Pancreas (tissue), 10 donors: ENCODE measurements at regions not wholly inside any gene's neighbourhood (a gene's known extent, or its start where the extent isn't known, plus 50 kb on each side); places are given as distances from the start of the nearest gene placed in this dataset.
A peak's percentile ranks its signal among the peaks of the same experiment; 100 is the strongest.

Source experiments
- ATAC-seq, 4 donors: fragments of 200-7000 bp; cut with Tn5 transposase; one replicate each; pipeline versions ENCODE4 v1.8.0 to v1.9.1; 2020; ENCODE audit warnings: mild to moderate bottlenecking in 4 of 4, moderate library complexity in 4 of 4
- DNase-seq, 6 donors: peaks; one replicate each; pipeline ENCODE4 v3.0.0-alpha.2; 2020
- FAIRE-seq: peaks from 2 replicates; lab custom pipeline; 2012; peaks lifted over from hg19 to GRCh38; lab: Jason Lieb, UNC
- H3K27ac ChIP-seq, 4 donors: fragments of 200-600 bp; sonication (generic); 1 replicate in 3 of 4; 2 replicates in 1 of 4; pipeline versions ENCODE4 v1.5.0 to v1.8.0; 2020
- H3K27me3 ChIP-seq, 4 donors: fragments of 200-600 bp; one replicate each; pipeline ENCODE4 v1.8.0; 2021
- H3K36me3 ChIP-seq, 3 donors: fragments of 200-600 bp; sonication (generic) in 1 of 3; one replicate each; pipeline versions ENCODE4 v1.5.0 to v1.8.0; 2020 to 2021
- H3K4me1 ChIP-seq, 3 donors: fragments of 200-600 bp; one replicate each; pipeline ENCODE4 v1.8.0; 2021
- H3K4me3 ChIP-seq, 4 donors: fragments of 200-600 bp; sonication (generic) in 2 of 4; one replicate each; pipeline versions ENCODE4 v1.5.0 to v1.8.0; 2020 to 2021
- H3K9me3 ChIP-seq, 4 donors: fragments of 200-600 bp; one replicate each; pipeline ENCODE4 v1.8.0; 2021
- WGBS, 2 donors: extraction: QIAGEN DNeasy Blood & Tissue Kit; methylation state at CpG; one replicate each; pipeline ENCODE4 v1.1.7; 2013; 5-methylcytosine and 5-hydroxymethylcytosine counted together
- intact Hi-C, 3 donors: fragments of 100-400 bp; cut with DNase I; formaldehyde crosslinking; loops; one replicate each; pipeline versions ENCODE4 v1.11.1 to v1.14.2; 2022
- TF ChIP-seq, protein P1 (sequence below), 4 donors: fragments of 200-600 bp; sonication (generic) in 3 of 4; IDR thresholded peaks; one replicate each; pipeline versions ENCODE4 v1.5.0 to v1.8.0; 2021; ENCODE audit warnings: antibody characterized with exemption in 4 of 4
- donor health status: healthy with polysubstance abuse.
- donor health status: DM: no; HTN: no; CAD: no; lungs with moderate emphysema.
- donor health status: DM: no; HTN: no; CAD: no.
- donor health status: control.
- donor health status: control.
- donor health status: Bipolar disorder and iron deficiency.
- donor health status: DM: yes; HTN: yes; CAD: no.
- donor health status: DM: no; HTN: no; CAD: no.
- donor health status: DM: no; HTN: no; CAD: no.
- donor health status: DM: yes; HTN: yes; CAD: no.

GRCh38 chr2:203647579-203647978 lies 58.9 kb upstream of the CD28 start:
- Histone ChIP-seq H3K4me1 (peaks cover 15 to 41% (median 33%) of the 10 kb centered on the region in 3 donors), H3K27me3 (no peaks in the 10 kb centered on the region), H3K4me3 (no peak overlapping the region), H3K27ac (peak overlapping the region in 2 of 4 donors; percentile 65 to 83), H3K36me3 (no peaks in the 10 kb centered on the region), H3K9me3 (no peaks in the 10 kb centered on the region)
- intact Hi-C loops, result no loop called here
- no peak for FAIRE-seq
- 90 to 92% methylated on average over 1 of the region's 1 CpG for WGBS, 2 donors
- TF ChIP-seq, protein P1, sequence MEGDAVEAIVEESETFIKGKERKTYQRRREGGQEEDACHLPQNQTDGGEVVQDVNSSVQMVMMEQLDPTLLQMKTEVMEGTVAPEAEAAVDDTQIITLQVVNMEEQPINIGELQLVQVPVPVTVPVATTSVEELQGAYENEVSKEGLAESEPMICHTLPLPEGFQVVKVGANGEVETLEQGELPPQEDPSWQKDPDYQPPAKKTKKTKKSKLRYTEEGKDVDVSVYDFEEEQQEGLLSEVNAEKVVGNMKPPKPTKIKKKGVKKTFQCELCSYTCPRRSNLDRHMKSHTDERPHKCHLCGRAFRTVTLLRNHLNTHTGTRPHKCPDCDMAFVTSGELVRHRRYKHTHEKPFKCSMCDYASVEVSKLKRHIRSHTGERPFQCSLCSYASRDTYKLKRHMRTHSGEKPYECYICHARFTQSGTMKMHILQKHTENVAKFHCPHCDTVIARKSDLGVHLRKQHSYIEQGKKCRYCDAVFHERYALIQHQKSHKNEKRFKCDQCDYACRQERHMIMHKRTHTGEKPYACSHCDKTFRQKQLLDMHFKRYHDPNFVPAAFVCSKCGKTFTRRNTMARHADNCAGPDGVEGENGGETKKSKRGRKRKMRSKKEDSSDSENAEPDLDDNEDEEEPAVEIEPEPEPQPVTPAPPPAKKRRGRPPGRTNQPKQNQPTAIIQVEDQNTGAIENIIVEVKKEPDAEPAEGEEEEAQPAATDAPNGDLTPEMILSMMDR (IDR thresholded peaks at IDR 0.05), result no peak
- no peak for DNase-seq
- no peak for ATAC-seq

DNA sequence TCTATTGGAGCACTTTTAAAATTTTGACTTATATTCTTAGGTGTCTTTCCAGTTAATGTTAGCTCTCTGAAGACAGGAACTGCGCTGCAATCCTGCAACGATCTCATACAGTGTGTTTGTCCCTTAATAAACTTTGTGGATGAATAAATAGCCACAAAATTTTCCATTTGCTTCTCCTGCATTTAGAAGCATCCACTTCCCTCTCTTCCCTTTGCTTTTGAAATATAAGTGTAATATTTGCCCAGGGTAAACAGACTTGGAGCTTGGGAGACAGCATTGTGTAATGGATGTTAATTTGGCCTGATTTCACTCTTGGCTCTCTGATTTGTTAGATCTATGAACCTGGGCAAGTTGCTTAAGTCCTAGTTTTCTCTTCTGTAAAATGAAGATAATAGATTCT lies 58.2 kb upstream of the CD28 start:
- no peaks in the 10 kb centered on the region for H3K9me3 ChIP-seq
- H3K27ac ChIP-seq, result peak overlapping the region in 2 of 4 donors; percentile 65 to 83
- no peaks in the 10 kb centered on the region for H3K27me3 ChIP-seq
- H3K36me3 ChIP-seq, result no peaks in the 10 kb centered on the region
- TF ChIP-seq, protein P1 (IDR thresholded peaks at IDR 0.05), result no peak
- DNase-seq, result peak in 2 of 6 donors; percentile 30 to 34
- peaks cover 15 to 41% (median 33%) of the 10 kb centered on the region in 3 donors for H3K4me1 ChIP-seq
- intact Hi-C loops, result no loop called here
- FAIRE-seq, result no peak
- H3K4me3 ChIP-seq, result no peak overlapping the region
- WGBS, 2 donors, result 14 to 18% methylated on average over 2 of the region's 2 CpGs
- peak; percentile 75 to 84 (median 81) for ATAC-seq

- 50 to 53% methylated on average over 4 of the region's 4 CpGs for WGBS, 2 donors
- H3K9me3 ChIP-seq, result no peaks in the 10 kb centered on the region
- no peaks in the 10 kb centered on the region for H3K27me3 ChIP-seq
- peak overlapping the region in 2 of 4 donors; percentile 65 to 83 for H3K27ac ChIP-seq
- H3K4me1 ChIP-seq, result peaks cover 15 to 41% (median 33%) of the 10 kb centered on the region in 3 donors
- peak; percentile 24 to 37 (median 32) for ATAC-seq
- FAIRE-seq, result no peak
- intact Hi-C loops, result no loop called here
- no peaks in the 10 kb centered on the region for H3K36me3 ChIP-seq
- DNase-seq, result peak in 3 of 6 donors; percentile 39 to 55 (median 40)
- no peak overlapping the region for H3K4me3 ChIP-seq
- TF ChIP-seq, protein P1 (IDR thresholded peaks at IDR 0.05), result no peak
Measured at GRCh38 chr2:203649176-203649814, 57.1 kb upstream of the CD28 start.

DNA sequence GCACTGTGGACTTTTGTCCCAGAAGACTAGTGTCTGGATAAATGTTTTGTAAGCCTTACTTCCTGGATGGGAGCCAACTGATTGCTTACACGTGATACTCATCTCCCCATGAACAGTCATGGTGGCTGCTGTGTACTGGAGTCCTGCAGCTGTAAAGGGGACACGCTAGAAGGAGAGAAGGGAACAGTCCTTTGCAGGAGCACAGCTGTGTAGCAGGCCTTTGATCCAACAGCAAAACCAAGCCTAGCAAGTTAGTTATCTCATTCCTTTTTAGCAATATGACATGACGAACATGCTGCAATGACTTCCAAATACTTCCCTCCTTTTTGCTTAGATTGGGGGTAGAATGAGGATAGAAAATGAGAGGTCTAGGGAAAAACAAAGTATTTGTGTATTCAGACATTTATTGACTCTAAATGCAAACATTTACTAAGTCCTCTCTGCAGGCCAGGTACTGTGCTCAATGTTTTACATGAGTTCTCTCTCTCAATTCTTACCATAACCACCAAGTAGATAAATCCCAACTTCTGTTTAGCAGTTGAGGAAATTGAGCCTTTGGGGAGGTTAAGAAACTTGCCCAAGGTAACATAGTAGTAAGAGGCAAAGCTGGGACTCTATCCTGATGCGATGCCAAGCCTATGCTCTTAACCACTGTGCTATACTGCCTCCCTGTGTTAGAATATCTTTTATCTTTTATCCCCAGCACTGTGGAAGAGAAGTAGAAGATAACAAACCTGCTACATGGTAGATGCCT lies 55.4 kb upstream of the CD28 start:
- DNase-seq, result peak in 3 of 6 donors; percentile 29 to 47 (median 40)
- Histone ChIP-seq H3K9me3 (no peaks in the 10 kb centered on the region), H3K27ac (peak overlapping the region in 2 of 4 donors; percentile 65 to 83), H3K4me1 (peaks cover 15 to 41% (median 33%) of the 10 kb centered on the region in 3 donors), H3K27me3 (no peaks in the 10 kb centered on the region), H3K4me3 (no peak overlapping the region), H3K36me3 (no peaks in the 10 kb centered on the region)
- ATAC-seq, result peak; percentile 73 to 87 (median 84)
- intact Hi-C loops, result no loop called here
- 28 to 30% methylated on average over 4 of the region's 4 CpGs for WGBS, 2 donors
- TF ChIP-seq, protein P1 (IDR thresholded peaks at IDR 0.05), result peak in 1 of 4 donors; percentile 35
- FAIRE-seq, result no peak
